GM13977 (cell line): ENCODE measurements at regions not wholly inside any gene's neighbourhood (a gene's known extent, or its start where the extent isn't known, plus 50 kb on each side); places are given as distances from the start of the nearest gene placed in this dataset.

ENCODE experiments used
- DNase-seq: peaks from one replicate; pipeline ENCODE4 v3.0.0; 2012; ENCODE audit warnings: low spot score
- in situ Hi-C: fragments of 300-500 bp; cut with MboI; formaldehyde crosslinking; loops from one replicate; pipeline ENCODE4 v1.12.0; 2022; ENCODE audit warnings: low sequenced_read_pairs, low pct_unique_long_range_greater_than_20kb, mixed read lengths, inconsistent platforms; ENCODE audit not compliant: unreplicated experiment
- TF ChIP-seq, protein P1 (sequence below): IDR thresholded peaks from 2 replicates; pipeline ENCODE4 v1.5.1; 2012; ENCODE audit warnings: mild to moderate bottlenecking, control low read depth; ENCODE audit not compliant: insufficient read depth; ENCODE audit errors: extremely low read depth, missing control alignments

DNA sequence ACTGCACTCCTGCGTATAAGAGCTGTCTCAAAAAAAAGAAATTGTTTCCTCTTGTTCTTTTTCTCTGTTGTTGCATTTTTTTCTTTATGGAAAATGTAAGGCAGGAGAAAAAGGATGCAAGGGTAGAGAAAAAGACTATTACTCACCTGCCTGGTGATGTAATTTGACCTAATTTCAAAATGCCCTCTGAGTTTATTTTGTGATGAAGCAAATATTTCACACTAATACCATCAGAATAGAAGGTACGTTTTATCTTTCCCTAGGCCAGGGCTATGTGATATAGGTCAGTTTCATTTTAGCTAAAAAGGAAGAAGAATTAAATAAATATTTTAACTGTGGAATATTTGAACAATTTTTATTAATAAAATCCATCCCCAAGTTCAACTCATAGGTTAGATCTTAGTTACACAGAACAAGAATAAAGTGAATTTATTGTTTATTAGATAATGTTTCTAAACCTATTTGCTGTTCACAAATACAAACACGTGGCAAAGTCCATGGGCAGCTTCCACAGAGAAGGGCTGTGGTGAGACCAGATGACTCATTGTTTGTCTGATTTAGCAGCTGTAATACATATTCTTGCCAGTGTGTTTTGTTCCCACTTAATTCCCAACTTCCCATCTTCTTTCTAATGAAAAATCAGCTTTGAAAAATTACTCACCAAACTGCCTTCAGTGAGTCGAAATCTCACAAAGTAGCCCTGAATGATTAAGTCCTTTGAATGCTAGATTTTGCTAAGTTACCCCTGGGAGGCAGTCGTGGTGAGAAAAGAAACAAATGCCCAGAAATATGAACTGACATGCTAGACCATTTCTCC, 52.8 kb upstream of the CCDC112 start:
- TF ChIP-seq, protein P1, sequence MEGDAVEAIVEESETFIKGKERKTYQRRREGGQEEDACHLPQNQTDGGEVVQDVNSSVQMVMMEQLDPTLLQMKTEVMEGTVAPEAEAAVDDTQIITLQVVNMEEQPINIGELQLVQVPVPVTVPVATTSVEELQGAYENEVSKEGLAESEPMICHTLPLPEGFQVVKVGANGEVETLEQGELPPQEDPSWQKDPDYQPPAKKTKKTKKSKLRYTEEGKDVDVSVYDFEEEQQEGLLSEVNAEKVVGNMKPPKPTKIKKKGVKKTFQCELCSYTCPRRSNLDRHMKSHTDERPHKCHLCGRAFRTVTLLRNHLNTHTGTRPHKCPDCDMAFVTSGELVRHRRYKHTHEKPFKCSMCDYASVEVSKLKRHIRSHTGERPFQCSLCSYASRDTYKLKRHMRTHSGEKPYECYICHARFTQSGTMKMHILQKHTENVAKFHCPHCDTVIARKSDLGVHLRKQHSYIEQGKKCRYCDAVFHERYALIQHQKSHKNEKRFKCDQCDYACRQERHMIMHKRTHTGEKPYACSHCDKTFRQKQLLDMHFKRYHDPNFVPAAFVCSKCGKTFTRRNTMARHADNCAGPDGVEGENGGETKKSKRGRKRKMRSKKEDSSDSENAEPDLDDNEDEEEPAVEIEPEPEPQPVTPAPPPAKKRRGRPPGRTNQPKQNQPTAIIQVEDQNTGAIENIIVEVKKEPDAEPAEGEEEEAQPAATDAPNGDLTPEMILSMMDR = no peak
- in situ Hi-C loops = no loop called here
- no peak for DNase-seq

DNA sequence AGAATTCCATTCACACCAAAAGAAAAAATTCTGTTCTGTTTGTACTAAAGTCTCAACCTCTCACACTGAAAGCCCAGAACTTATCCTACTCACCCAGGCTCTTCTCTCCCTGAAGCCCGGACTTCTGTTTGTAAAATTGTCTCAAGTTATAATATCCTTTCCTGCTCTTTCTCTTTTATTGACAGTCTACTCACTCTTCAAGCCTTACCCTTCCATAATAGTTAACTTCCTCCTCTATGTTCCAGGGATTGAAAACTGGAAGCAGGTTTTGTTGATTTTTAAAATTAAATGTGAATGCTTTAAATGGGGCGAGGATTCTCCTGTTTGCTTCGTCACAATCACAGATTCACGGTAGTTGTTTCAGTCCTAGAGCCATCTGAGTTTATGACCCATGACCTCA, 51.7 kb upstream of the CCDC112 start:
- in situ Hi-C loops = no loop called here
- DNase-seq = no peak
- TF ChIP-seq, protein P1 = no peak
